NCI-H69 (cell line): ENCODE measurements at regions not wholly inside any gene's neighbourhood (a gene's known extent, or its start where the extent isn't known, plus 50 kb on each side); places are given as distances from the start of the nearest gene placed in this dataset.

Source experiments
- DNase-seq: peaks from one replicate; lab custom pipeline; 2025; lab: John Stamatoyannopoulos, UW

GRCh38 chr5:168234133-168234532 is 57.3 kb upstream of the WWC1 start:
- no peak for DNase-seq

GRCh38 chr5:168238463-168238862 is 53.0 kb upstream of the WWC1 start:
- DNase-seq: peak; percentile 97

- peak; percentile 55 for DNase-seq
Observed at GRCh38 chr5:168239325-168239724, 52.1 kb upstream of the WWC1 start.
